ENCODE measurements at regions not wholly inside any gene's neighbourhood (a gene's known extent, or its start where the extent isn't known, plus 50 kb on each side); places are given as distances from the start of the nearest gene placed in this dataset.

GRCh38 chr4:177511611-177512010, 69.4 kb upstream of the AGA start:
- Histone ChIP-seq H3K4me1 (no peaks in the 10 kb centered on the region), H3K4me3 (replicated peaks in 1 of 3) (no peak overlapping the region), H3K27me3 (no peaks in the 10 kb centered on the region), H3K9me3 (no peaks in the 10 kb centered on the region), H3K36me3 (no peaks in the 10 kb centered on the region), H3K27ac (no peak overlapping the region)
- 81 to 86% methylated on average over 3 of the region's 3 CpGs for WGBS, 2 donors
- TF ChIP-seq POLR2A (IDR thresholded peaks at IDR 0.05) = no peak
- TF ChIP-seq, protein P1, sequence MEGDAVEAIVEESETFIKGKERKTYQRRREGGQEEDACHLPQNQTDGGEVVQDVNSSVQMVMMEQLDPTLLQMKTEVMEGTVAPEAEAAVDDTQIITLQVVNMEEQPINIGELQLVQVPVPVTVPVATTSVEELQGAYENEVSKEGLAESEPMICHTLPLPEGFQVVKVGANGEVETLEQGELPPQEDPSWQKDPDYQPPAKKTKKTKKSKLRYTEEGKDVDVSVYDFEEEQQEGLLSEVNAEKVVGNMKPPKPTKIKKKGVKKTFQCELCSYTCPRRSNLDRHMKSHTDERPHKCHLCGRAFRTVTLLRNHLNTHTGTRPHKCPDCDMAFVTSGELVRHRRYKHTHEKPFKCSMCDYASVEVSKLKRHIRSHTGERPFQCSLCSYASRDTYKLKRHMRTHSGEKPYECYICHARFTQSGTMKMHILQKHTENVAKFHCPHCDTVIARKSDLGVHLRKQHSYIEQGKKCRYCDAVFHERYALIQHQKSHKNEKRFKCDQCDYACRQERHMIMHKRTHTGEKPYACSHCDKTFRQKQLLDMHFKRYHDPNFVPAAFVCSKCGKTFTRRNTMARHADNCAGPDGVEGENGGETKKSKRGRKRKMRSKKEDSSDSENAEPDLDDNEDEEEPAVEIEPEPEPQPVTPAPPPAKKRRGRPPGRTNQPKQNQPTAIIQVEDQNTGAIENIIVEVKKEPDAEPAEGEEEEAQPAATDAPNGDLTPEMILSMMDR (IDR thresholded peaks at IDR 0.05) = no peak
- intact Hi-C loops (cut with DNase I) = no loop called here
- DNase-seq = no peak

GRCh38 chr4:177512646-177513045, 70.4 kb upstream of the AGA start:
- intact Hi-C loops (cut with DNase I) = no loop called here
- TF ChIP-seq, protein P1 (IDR thresholded peaks at IDR 0.05) = no peak
- no peak for TF ChIP-seq POLR2A (IDR thresholded peaks at IDR 0.05)

DNA sequence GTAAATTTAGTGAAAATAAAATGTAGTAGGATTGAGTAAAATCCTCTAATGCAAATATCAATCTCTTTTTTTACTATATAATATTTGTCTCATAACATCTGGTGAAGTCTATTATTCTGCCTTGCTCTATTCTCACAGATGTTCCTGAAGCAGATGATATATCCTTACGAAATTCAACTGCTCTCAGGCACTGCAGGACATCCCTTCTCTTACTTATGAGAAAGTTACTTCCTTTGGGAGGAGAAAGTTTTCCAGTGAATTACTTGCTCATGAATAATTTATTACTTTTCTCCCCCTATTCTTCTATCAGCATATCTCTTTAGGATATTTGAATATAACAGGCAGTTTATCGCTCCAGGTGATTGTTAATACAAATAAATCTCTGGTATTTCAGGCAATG, 75.6 kb upstream of the AGA start:
- TF ChIP-seq, protein P1 (IDR thresholded peaks at IDR 0.05) = no peak
- no peak for TF ChIP-seq POLR2A (IDR thresholded peaks at IDR 0.05)
- Histone ChIP-seq H3K4me3 (replicated peaks in 1 of 3) (no peak overlapping the region), H3K36me3 (no peaks in the 10 kb centered on the region), H3K9me3 (no peaks in the 10 kb centered on the region), H3K4me1 (no peaks in the 10 kb centered on the region), H3K27ac (no peak overlapping the region), H3K27me3 (no peaks in the 10 kb centered on the region)
- 92 to 93% methylated on average over 2 of the region's 2 CpGs for WGBS, 2 donors
- DNase-seq = no peak
- intact Hi-C loops (cut with DNase I) = no loop called here

More at GRCh38 chr4:177512646-177513045, 70.4 kb upstream of the AGA start:
- no peaks in the 10 kb centered on the region for H3K4me1 ChIP-seq
- H3K36me3 ChIP-seq = no peaks in the 10 kb centered on the region
- DNase-seq = no peak
- no peaks in the 10 kb centered on the region for H3K9me3 ChIP-seq
- no peak overlapping the region for H3K4me3 ChIP-seq (replicated peaks in 1 of 3)
- no peaks in the 10 kb centered on the region for H3K27me3 ChIP-seq
- H3K27ac ChIP-seq = no peak overlapping the region

GRCh38 chr4:177519481-177520260, 77.4 kb upstream of the AGA start:
- TF ChIP-seq, protein P1 (IDR thresholded peaks at IDR 0.05) = no peak
- no peak for TF ChIP-seq POLR2A (IDR thresholded peaks at IDR 0.05)
- no peak overlapping the region for H3K4me3 ChIP-seq (replicated peaks in 1 of 3)
- no peaks in the 10 kb centered on the region for H3K4me1 ChIP-seq
- no peaks in the 10 kb centered on the region for H3K27me3 ChIP-seq
- no peaks in the 10 kb centered on the region for H3K9me3 ChIP-seq
- H3K27ac ChIP-seq = no peak overlapping the region
- no peaks in the 10 kb centered on the region for H3K36me3 ChIP-seq
- intact Hi-C loops (cut with DNase I) = no loop called here
- no peak for DNase-seq
- 83 to 86% methylated on average over 7 of the region's 7 CpGs for WGBS, 2 donors

DNA sequence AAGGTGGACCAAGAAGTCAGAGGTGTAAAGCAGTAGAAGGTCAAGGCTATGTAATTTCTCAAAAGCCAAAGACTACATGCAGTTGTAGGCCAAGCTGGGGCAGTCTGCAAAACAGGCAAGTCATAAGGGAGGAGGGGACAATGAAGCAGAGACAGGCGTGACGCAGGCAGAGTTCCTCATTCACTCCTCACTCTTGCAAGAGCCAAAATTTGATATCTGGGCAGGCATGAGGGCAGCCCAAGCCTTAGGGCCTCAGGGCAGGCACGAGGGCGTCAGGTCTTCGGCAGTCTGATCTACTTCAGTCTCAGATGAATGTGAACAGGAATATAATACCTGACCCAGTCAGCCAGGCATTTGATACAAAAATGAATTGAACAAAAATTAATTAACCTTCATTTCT, 86.4 kb upstream of the AGA start:
- Histone ChIP-seq H3K4me3 (replicated peaks in 1 of 3) (no peak overlapping the region), H3K27ac (no peak overlapping the region), H3K9me3 (no peaks in the 10 kb centered on the region), H3K27me3 (no peaks in the 10 kb centered on the region), H3K36me3 (no peaks in the 10 kb centered on the region), H3K4me1 (no peaks in the 10 kb centered on the region)
- no peak for TF ChIP-seq POLR2A (IDR thresholded peaks at IDR 0.05)
- TF ChIP-seq, protein P1 (IDR thresholded peaks at IDR 0.05) = no peak
- WGBS, 2 donors = 88 to 92% methylated on average over 5 of the region's 5 CpGs
- intact Hi-C loops (cut with DNase I) = no loop called here
- no peak for DNase-seq
